ENCODE measurements at regions not wholly inside any gene's neighbourhood (a gene's known extent, or its start where the extent isn't known, plus 50 kb on each side); places are given as distances from the start of the nearest gene placed in this dataset.
A peak's percentile ranks its signal among the peaks of the same experiment; 100 is the strongest.

DNA sequence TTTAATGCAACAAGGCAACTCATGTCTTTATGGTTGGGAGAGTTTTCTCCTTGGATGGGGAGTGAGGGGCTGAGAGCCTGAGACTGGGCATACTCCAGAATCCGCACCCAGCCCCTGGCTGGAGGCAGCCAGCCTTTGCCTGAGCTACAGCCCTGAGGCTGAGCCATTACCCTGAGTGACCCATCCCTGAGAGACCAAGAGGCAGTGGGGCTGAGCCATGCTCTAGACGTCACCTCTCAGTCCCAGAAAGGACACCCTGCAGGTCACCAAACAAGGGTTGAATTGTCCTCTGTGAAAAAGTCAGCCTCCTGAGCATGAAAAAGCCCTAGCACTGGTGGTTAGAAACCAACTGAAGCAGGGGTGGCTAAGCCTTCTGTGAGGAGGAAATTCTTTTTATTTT is 151.2 kb upstream of the GATB start:
- Histone ChIP-seq H3K36me3 (no peaks in the 10 kb centered on the region), H3K9me3 (no peaks in the 10 kb centered on the region), H3K27me3 (no peaks in the 10 kb centered on the region), H3K4me1 (no peaks in the 10 kb centered on the region), H3K27ac (no peak overlapping the region), H3K4me3 (no peak overlapping the region)
- peak in 1 of 2 donors; percentile 27 for DNase-seq (ENCODE audit: extremely low spot score in 2 of 2)
- no peak for TF ChIP-seq POLR2AphosphoS5 (IDR thresholded peaks at IDR 0.05; ENCODE audit: insufficient read depth in 1 of 2, low read depth in 1 of 2)
- TF ChIP-seq POLR2A (IDR thresholded peaks at IDR 0.05): no peak
- TF ChIP-seq, protein P1, sequence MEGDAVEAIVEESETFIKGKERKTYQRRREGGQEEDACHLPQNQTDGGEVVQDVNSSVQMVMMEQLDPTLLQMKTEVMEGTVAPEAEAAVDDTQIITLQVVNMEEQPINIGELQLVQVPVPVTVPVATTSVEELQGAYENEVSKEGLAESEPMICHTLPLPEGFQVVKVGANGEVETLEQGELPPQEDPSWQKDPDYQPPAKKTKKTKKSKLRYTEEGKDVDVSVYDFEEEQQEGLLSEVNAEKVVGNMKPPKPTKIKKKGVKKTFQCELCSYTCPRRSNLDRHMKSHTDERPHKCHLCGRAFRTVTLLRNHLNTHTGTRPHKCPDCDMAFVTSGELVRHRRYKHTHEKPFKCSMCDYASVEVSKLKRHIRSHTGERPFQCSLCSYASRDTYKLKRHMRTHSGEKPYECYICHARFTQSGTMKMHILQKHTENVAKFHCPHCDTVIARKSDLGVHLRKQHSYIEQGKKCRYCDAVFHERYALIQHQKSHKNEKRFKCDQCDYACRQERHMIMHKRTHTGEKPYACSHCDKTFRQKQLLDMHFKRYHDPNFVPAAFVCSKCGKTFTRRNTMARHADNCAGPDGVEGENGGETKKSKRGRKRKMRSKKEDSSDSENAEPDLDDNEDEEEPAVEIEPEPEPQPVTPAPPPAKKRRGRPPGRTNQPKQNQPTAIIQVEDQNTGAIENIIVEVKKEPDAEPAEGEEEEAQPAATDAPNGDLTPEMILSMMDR (IDR thresholded peaks at IDR 0.05): no peak
- intact Hi-C loops (cut with DNase I): no loop called here

DNA sequence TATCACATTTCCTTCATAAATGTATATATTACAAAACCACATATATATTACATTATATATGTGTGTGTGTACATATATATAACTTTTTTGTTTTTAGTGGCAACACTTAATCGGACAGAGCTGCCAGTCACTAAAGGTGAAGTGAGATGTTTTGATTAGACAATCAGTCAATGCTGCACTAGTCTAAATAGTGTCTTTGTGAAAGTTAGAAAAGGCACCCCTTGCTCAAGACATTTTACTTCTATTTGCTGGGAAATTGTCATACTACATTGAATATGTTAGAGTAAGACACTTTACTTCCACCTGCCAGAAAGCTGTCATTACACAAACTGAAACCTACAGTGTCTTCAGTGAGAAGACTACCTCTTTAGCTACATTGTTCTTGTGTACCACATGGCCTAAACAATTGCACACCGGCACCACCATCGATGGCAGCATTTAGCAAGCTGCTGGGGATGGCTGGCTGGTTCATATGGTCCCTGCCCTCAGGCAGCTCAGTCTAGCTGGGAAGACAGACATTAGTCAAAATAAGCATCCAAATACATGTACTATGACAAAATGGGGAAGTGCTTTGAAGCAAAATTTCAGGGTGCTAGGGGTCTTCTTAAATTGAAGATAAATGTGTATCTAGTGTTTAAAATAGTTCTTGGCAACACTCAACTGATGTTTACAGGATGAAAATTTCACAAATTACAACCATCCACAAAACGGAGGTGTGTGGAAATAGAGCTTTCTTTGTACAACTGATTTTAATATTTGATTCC is 148.1 kb upstream of the GATB start:
- no peak overlapping the region for H3K27ac ChIP-seq
- no peak for DNase-seq (ENCODE audit: extremely low spot score in 2 of 2)
- no peak overlapping the region for H3K4me3 ChIP-seq
- H3K9me3 ChIP-seq: no peaks in the 10 kb centered on the region
- intact Hi-C loops (cut with DNase I): no loop called here
- H3K4me1 ChIP-seq: no peaks in the 10 kb centered on the region
- H3K36me3 ChIP-seq: no peaks in the 10 kb centered on the region
- no peaks in the 10 kb centered on the region for H3K27me3 ChIP-seq
- TF ChIP-seq, protein P1 (IDR thresholded peaks at IDR 0.05): no peak
- TF ChIP-seq POLR2AphosphoS5 (IDR thresholded peaks at IDR 0.05; ENCODE audit: insufficient read depth in 1 of 2, low read depth in 1 of 2) (no peak), POLR2A (IDR thresholded peaks at IDR 0.05) (no peak)

DNA sequence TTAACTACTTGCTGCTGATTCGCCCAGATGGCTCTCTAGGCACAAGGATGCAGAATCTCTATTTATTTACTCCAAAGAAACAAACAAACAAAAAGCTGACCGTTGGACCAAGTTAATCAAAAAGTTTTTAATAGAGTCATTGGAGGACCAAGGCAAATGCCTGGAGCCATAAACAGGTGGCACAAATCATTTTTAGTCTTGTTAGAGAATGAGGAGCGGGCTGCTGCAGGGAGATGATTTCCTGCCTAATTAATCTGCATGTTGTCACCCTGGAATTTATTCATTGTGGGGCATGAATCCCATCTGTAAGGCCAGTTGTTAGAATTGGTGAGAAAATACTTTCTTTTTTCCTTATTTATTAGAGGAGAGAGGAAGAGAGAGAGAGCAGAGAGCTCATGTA is 147.4 kb upstream of the GATB start:
- no peak for DNase-seq (ENCODE audit: extremely low spot score in 2 of 2)
- TF ChIP-seq POLR2A (IDR thresholded peaks at IDR 0.05) (no peak), POLR2AphosphoS5 (IDR thresholded peaks at IDR 0.05; ENCODE audit: insufficient read depth in 1 of 2, low read depth in 1 of 2) (no peak)
- TF ChIP-seq, protein P1 (IDR thresholded peaks at IDR 0.05): no peak

DNA sequence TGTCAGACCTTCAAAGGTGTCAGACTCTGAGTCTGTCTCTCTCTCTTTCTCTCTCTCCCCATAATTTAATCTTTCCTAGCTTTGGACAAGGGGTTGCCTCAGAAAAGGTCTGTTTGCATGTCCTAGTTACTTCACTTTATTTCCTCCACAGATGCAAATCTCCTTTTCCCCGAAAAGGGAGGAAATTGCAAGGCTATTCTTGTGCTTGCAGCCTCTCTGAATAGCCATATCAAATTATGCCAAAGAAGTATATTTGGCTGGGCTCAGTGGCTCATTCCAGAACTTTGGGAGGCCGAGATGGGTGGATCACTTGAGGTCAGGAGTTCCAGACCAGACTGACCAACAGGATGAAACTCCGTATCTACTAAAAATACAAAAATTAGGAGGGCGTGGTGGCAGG is 145.6 kb upstream of the GATB start:
- intact Hi-C loops (cut with DNase I): no loop called here
- no peaks in the 10 kb centered on the region for H3K36me3 ChIP-seq

More for the DNA sequence above, 147.4 kb upstream of the GATB start:
- Histone ChIP-seq H3K9me3 (no peaks in the 10 kb centered on the region), H3K27ac (no peak overlapping the region), H3K36me3 (no peaks in the 10 kb centered on the region), H3K4me1 (no peaks in the 10 kb centered on the region), H3K27me3 (no peaks in the 10 kb centered on the region), H3K4me3 (no peak overlapping the region)
- intact Hi-C loops (cut with DNase I): no loop called here

DNA sequence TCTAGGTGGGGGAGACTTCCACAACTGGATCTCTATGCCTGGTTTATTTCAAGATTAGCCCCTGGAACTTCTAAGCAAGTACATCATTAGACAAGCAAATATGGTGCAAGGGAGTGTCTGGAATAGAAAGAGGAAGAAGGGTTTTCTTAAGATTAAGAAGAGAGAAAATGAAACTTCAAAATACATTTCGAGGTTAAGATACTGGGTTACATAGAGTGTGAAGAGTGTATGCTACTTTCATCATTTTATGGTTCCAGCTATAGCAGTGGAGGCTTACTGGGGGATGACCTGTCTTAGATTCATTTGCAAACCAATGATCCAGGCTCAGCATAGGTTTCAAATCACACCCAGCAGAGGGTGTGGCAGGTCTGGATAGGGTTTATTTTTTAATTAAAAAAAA is 144.4 kb upstream of the GATB start:
- Histone ChIP-seq H3K27ac (no peak overlapping the region), H3K4me3 (no peak overlapping the region), H3K4me1 (no peaks in the 10 kb centered on the region), H3K27me3 (no peaks in the 10 kb centered on the region), H3K36me3 (no peaks in the 10 kb centered on the region), H3K9me3 (no peaks in the 10 kb centered on the region)
- intact Hi-C loops (cut with DNase I): no loop called here
- TF ChIP-seq, protein P1 (IDR thresholded peaks at IDR 0.05): no peak
- no peak for TF ChIP-seq POLR2AphosphoS5 (IDR thresholded peaks at IDR 0.05; ENCODE audit: insufficient read depth in 1 of 2, low read depth in 1 of 2)
- TF ChIP-seq POLR2A (IDR thresholded peaks at IDR 0.05): no peak
- no peak for DNase-seq (ENCODE audit: extremely low spot score in 2 of 2)

More for the DNA sequence above, 145.6 kb upstream of the GATB start:
- no peak overlapping the region for H3K4me3 ChIP-seq
- no peaks in the 10 kb centered on the region for H3K4me1 ChIP-seq
- no peak for DNase-seq (ENCODE audit: extremely low spot score in 2 of 2)
- H3K9me3 ChIP-seq: no peaks in the 10 kb centered on the region
- no peak overlapping the region for H3K27ac ChIP-seq
- TF ChIP-seq, protein P1 (IDR thresholded peaks at IDR 0.05): no peak
- TF ChIP-seq POLR2AphosphoS5 (IDR thresholded peaks at IDR 0.05; ENCODE audit: insufficient read depth in 1 of 2, low read depth in 1 of 2) (no peak), POLR2A (IDR thresholded peaks at IDR 0.05) (no peak)
- no peaks in the 10 kb centered on the region for H3K27me3 ChIP-seq

All from vagina (tissue), 2 donors.